Thyroid gland (tissue), 4 donors: ENCODE measurements at regions not wholly inside any gene's neighbourhood (a gene's known extent, or its start where the extent isn't known, plus 50 kb on each side); places are given as distances from the start of the nearest gene placed in this dataset.

Experiments
- DNase-seq, 2 donors: peaks; one replicate each; pipeline ENCODE4 v3.0.0-alpha.2; 2019
- H3K27ac ChIP-seq, 3 donors: fragments of 200-600 bp; sonication (generic); 1 replicate in 2 of 3; 2 replicates in 1 of 3; pipeline ENCODE4 v1.5.1; 2016 to 2019; ENCODE audit warnings: mild to moderate bottlenecking in 1 of 3, moderate library complexity in 1 of 3
- H3K27me3 ChIP-seq: fragments of 200-600 bp; sonication (generic); one replicate; pipeline ENCODE4 v1.5.1; 2019
- H3K36me3 ChIP-seq, 2 donors: fragments of 200-600 bp; sonication (generic); one replicate each; pipeline ENCODE4 v1.5.1; 2016 to 2019
- H3K4me1 ChIP-seq, 2 donors: fragments of 200-600 bp; sonication (generic); one replicate each; pipeline ENCODE4 v1.5.1; 2017 to 2019
- H3K4me3 ChIP-seq, 3 donors: fragments of 200-600 bp; sonication (generic); replicated peaks in 1 of 3; 1 replicate in 2 of 3; 2 replicates in 1 of 3; pipeline ENCODE4 v1.5.1; 2016; ENCODE audit warnings: mild to moderate bottlenecking in 1 of 3
- H3K9me3 ChIP-seq: fragments of 200-600 bp; sonication (generic); one replicate; pipeline ENCODE4 v1.5.1; 2017
- CTCF ChIP-seq, 6 experiments: fragments of 200-600 bp in 3 of 6; fragments of 450-650 bp in 3 of 6; sonication (generic) in 3 of 6; IDR thresholded peaks; one replicate each; pipeline ENCODE4 v1.5.1; 2016 to 2019; ENCODE audit warnings: antibody characterized with exemption in 6 of 6, mild to moderate bottlenecking in 2 of 6, inconsistent platforms in 1 of 6, moderate library complexity in 1 of 6
- POLR2A ChIP-seq, 2 donors: fragments of 450-650 bp; IDR thresholded peaks; one replicate each; pipeline ENCODE4 v1.6.1; 2017; ENCODE audit warnings: antibody characterized with exemption in 2 of 2, mild to moderate bottlenecking in 2 of 2, moderate library complexity in 1 of 2
- WGBS, 2 donors: methylation state at CpG; one replicate each; pipeline ENCODE4 v1.1.5; 2017; 5-methylcytosine and 5-hydroxymethylcytosine counted together
- intact Hi-C: fragments of 100-400 bp; cut with DNase I; formaldehyde crosslinking; loops from one replicate; pipeline ENCODE4 v1.15.1; 2023

- TF ChIP-seq CTCF (IDR thresholded peaks at IDR 0.05) (no peak), POLR2A (IDR thresholded peaks at IDR 0.05) (no peak)
- WGBS, 2 donors, result 95% methylated on average over 15 of the region's 15 CpGs
Observed at GRCh38 chr16:27725236-27726000, 175.5 kb downstream of the KATNIP start.

GRCh38 chr16:27726621-27727261, 176.8 kb downstream of the KATNIP start:
- Histone ChIP-seq H3K27ac (no peak overlapping the region), H3K9me3 (no peaks in the 10 kb centered on the region), H3K4me3 (no peak overlapping the region), H3K36me3 (peaks cover 0 to 2% of the 10 kb centered on the region in 2 donors), H3K27me3 (no peaks in the 10 kb centered on the region), H3K4me1 (peaks cover 23 to 43% of the 10 kb centered on the region in 2 donors)
- TF ChIP-seq POLR2A (IDR thresholded peaks at IDR 0.05), result no peak
- no peak for TF ChIP-seq CTCF (IDR thresholded peaks at IDR 0.05)
- no peak for DNase-seq
- WGBS, 2 donors, result 95 to 96% methylated on average over 11 of the region's 11 CpGs
- intact Hi-C loops, result no loop called here

More at GRCh38 chr16:27725236-27726000, 175.5 kb downstream of the KATNIP start:
- H3K9me3 ChIP-seq, result no peaks in the 10 kb centered on the region
- intact Hi-C loops, result no loop called here
- no peak overlapping the region for H3K4me3 ChIP-seq
- H3K36me3 ChIP-seq, result no peaks in the 10 kb centered on the region
- no peak for DNase-seq
- no peaks in the 10 kb centered on the region for H3K27me3 ChIP-seq
- H3K27ac ChIP-seq, result peak overlapping the region; percentile 12 to 92 (median 71)
- peaks cover 23 to 43% of the 10 kb centered on the region in 2 donors for H3K4me1 ChIP-seq

GRCh38 chr16:27727941-27728340, 178.0 kb downstream of the KATNIP start:
- 86 to 96% methylated on average over 6 of the region's 6 CpGs for WGBS, 2 donors
- Histone ChIP-seq H3K27me3 (no peaks in the 10 kb centered on the region), H3K27ac (no peak overlapping the region), H3K36me3 (peaks cover 0 to 2% of the 10 kb centered on the region in 2 donors), H3K4me1 (peaks cover 21 to 34% of the 10 kb centered on the region in 2 donors), H3K4me3 (no peak overlapping the region), H3K9me3 (no peaks in the 10 kb centered on the region)
- TF ChIP-seq POLR2A (IDR thresholded peaks at IDR 0.05) (no peak), CTCF (IDR thresholded peaks at IDR 0.05) (no peak)
- DNase-seq, result no peak
- intact Hi-C loops, result no loop called here

GRCh38 chr16:27728691-27729090, 178.7 kb downstream of the KATNIP start:
- peaks cover 13 to 27% of the 10 kb centered on the region in 2 donors for H3K4me1 ChIP-seq

More at GRCh38 chr16:27728691-27729090, 178.7 kb downstream of the KATNIP start:
- Histone ChIP-seq H3K36me3 (peaks cover 0 to 2% of the 10 kb centered on the region in 2 donors), H3K4me3 (no peak overlapping the region), H3K27me3 (no peaks in the 10 kb centered on the region), H3K27ac (no peak overlapping the region), H3K9me3 (no peaks in the 10 kb centered on the region)
- WGBS, 2 donors, result 82 to 85% methylated on average over 3 of the region's 3 CpGs
- peak; percentile 72 to 78 for DNase-seq
- intact Hi-C loops, result no loop called here
- TF ChIP-seq CTCF (IDR thresholded peaks at IDR 0.05) (no peak), POLR2A (IDR thresholded peaks at IDR 0.05) (no peak)
